Rectal smooth muscle tissue (tissue), 1 donor: ENCODE measurements at regions not wholly inside any gene's neighbourhood (a gene's known extent, or its start where the extent isn't known, plus 50 kb on each side); places are given as distances from the start of the nearest gene placed in this dataset.

Experiments
- H3K27ac ChIP-seq: one replicate; pipeline ENCODE4 v1.7.0; 2013; ENCODE audit warnings: low read depth, low read length, inconsistent platforms
- H3K27me3 ChIP-seq: one replicate; pipeline ENCODE4 v1.7.0; 2013; ENCODE audit warnings: low read length; ENCODE audit not compliant: control insufficient read depth, insufficient read depth
- H3K36me3 ChIP-seq: one replicate; pipeline ENCODE4 v1.7.0; 2013; ENCODE audit warnings: low read length; ENCODE audit not compliant: control insufficient read depth, insufficient read depth
- H3K4me1 ChIP-seq: one replicate; pipeline ENCODE4 v1.7.0; 2013; ENCODE audit warnings: low read length; ENCODE audit not compliant: control insufficient read depth, insufficient read depth
- H3K4me3 ChIP-seq: one replicate; pipeline ENCODE4 v1.7.0; 2013; ENCODE audit warnings: low read length
- H3K9ac ChIP-seq: one replicate; pipeline ENCODE4 v1.7.0; 2013; ENCODE audit warnings: low read length

DNA sequence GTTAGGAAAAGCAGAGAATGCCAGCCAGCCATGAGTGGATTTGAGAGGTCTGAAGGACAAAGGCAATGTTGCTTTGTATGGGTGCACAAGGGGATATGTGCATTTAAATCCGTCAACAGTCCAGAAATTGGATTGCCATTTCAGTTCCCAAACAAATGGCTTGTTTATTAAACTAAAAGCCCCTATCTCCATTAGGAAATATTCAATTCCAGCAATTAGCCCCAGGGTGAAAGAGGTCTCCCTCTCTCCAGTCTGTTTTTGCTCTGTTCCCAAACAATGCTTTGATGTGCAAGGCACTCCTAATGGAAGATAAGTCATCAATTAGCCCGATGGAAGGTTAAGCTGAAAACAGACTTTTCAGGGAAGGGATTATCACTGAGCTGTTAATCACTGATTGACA is 101.3 kb downstream of the C9orf152 start:
- Histone ChIP-seq H3K9ac (no peak overlapping the region), H3K4me1 (peaks cover 18% of the 10 kb centered on the region), H3K4me3 (no peak overlapping the region), H3K27me3 (no peaks in the 10 kb centered on the region), H3K36me3 (no peaks in the 10 kb centered on the region), H3K27ac (no peak overlapping the region)

GRCh38 chr9:110109333-110110092 is 98.4 kb downstream of the C9orf152 start:
- H3K9ac ChIP-seq: no peak overlapping the region
- no peaks in the 10 kb centered on the region for H3K36me3 ChIP-seq
- H3K27ac ChIP-seq: no peak overlapping the region
- H3K4me3 ChIP-seq: no peak overlapping the region
- H3K27me3 ChIP-seq: no peaks in the 10 kb centered on the region
- H3K4me1 ChIP-seq: peaks cover 15% of the 10 kb centered on the region

GRCh38 chr9:110110154-110110553 is 97.8 kb downstream of the C9orf152 start:
- no peaks in the 10 kb centered on the region for H3K36me3 ChIP-seq
- no peaks in the 10 kb centered on the region for H3K27me3 ChIP-seq
- H3K4me3 ChIP-seq: no peak overlapping the region
- peaks cover 9% of the 10 kb centered on the region for H3K4me1 ChIP-seq
- no peak overlapping the region for H3K9ac ChIP-seq
- H3K27ac ChIP-seq: no peak overlapping the region

DNA sequence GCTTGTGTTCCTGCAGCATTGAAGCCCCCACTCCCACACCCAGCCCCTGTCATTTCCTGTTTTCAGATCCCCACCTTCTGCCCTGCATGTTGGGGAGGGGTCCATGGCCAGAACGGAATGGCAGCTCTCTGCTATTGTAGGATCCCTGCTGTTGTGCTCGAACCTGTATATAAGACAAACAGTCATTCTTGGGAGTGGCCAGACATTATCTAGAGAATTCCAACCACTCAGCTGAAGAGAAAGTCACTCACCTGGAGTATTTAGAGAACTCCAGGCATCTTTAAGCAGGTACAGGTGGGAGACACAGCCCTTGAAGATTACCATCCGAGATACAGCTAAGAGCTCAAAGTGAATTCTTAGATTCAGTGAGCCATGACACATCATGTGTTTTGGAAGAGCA is 96.1 kb downstream of the C9orf152 start:
- H3K27ac ChIP-seq: no peak overlapping the region
- H3K9ac ChIP-seq: no peak overlapping the region
- H3K4me1 ChIP-seq: peaks cover 3% of the 10 kb centered on the region
- H3K4me3 ChIP-seq: no peak overlapping the region
- H3K36me3 ChIP-seq: no peaks in the 10 kb centered on the region
- no peaks in the 10 kb centered on the region for H3K27me3 ChIP-seq

- no peaks in the 10 kb centered on the region for H3K27me3 ChIP-seq
- no peak overlapping the region for H3K4me3 ChIP-seq
- no peaks in the 10 kb centered on the region for H3K36me3 ChIP-seq
- no peak overlapping the region for H3K9ac ChIP-seq
- peaks cover 3% of the 10 kb centered on the region for H3K4me1 ChIP-seq
- H3K27ac ChIP-seq: no peak overlapping the region
These were observed 95.2 kb downstream of the C9orf152 start for GRCh38 chr9:110112792-110113191.

DNA sequence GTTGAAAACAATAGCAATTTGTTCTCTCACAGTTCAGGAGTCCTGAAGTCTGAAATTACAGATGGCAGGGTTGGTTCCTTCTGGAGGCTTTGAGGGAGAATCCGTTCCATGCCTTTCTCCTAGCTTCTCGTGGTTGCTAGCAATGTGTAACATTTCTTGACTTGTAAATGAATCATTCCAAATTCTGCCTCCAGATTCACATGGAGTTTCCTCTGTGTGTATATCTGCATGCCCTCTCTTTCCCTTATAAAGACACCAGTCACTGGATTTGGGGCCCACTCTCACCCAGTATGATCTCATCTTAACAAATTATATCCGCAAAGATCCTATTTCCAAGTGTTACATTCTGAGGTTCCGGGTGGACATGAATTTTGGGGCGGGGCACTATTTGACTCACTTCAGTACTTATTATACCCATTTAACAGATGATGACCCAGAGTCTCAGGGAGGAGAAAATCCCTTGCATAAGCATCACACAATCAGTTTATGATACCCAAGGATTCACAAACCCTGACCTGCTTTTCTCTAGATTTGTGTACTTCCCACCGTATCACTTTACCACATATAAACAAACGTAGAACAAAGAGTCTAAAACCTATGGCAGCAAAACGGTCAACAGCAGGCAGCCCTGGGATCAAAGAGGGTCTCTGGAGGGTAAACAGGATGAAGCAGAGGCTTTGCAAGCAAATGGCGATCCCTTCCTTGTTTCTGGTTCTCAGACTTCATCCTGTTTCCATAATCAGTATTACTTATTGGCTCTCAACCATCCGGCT is 93.7 kb downstream of the C9orf152 start:
- H3K9ac ChIP-seq: no peak overlapping the region
- H3K4me3 ChIP-seq: no peak overlapping the region
- peaks cover 3% of the 10 kb centered on the region for H3K4me1 ChIP-seq
- H3K27me3 ChIP-seq: no peaks in the 10 kb centered on the region
- no peak overlapping the region for H3K27ac ChIP-seq
- H3K36me3 ChIP-seq: no peaks in the 10 kb centered on the region

DNA sequence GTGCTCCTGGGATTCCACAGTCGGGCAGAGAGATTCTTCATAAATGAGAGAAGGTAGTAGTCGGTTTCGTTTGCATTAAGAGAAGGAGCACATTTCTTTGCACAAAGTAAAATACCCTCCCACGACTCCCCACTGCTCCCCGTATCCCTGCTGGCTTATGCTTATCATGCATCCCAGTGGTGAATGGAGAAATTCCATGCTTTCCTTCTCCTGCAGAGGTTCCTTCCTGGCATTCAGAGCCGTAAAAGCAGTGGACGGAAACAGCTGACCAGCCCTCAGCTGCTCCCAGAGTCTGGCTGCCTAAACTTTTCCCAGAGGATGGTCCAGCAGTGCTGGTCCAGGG is 93.1 kb downstream of the C9orf152 start:
- no peaks in the 10 kb centered on the region for H3K36me3 ChIP-seq
- H3K27ac ChIP-seq: no peak overlapping the region
- no peak overlapping the region for H3K4me3 ChIP-seq
- no peaks in the 10 kb centered on the region for H3K27me3 ChIP-seq
- H3K9ac ChIP-seq: no peak overlapping the region
- peaks cover 3% of the 10 kb centered on the region for H3K4me1 ChIP-seq

DNA sequence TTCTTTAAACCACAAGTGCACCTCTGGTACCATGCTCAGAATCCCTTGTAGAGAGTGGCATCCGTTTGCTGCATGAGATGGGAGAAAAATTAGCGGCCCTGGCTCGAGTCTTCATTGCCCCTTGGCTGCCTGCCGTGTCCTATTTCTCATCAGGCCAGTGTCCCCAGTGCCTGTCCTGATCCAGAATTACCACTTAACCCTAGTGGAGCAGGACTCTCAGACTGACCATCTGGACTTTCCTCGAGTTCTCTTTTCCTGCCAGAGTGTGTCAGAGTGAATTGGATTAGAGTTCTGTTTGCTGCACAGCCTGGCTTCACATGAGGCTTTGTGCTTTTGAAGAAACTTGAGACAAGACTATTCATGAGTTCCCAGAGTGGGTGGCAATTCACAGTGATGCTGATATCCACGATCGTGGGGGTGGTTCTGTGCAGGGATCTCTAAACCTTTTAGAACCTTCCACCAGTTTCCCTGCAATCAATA is 92.6 kb downstream of the C9orf152 start:
- Histone ChIP-seq H3K27ac (no peak overlapping the region), H3K9ac (no peak overlapping the region), H3K4me1 (peaks cover 3% of the 10 kb centered on the region), H3K27me3 (no peaks in the 10 kb centered on the region), H3K4me3 (no peak overlapping the region), H3K36me3 (no peaks in the 10 kb centered on the region)

DNA sequence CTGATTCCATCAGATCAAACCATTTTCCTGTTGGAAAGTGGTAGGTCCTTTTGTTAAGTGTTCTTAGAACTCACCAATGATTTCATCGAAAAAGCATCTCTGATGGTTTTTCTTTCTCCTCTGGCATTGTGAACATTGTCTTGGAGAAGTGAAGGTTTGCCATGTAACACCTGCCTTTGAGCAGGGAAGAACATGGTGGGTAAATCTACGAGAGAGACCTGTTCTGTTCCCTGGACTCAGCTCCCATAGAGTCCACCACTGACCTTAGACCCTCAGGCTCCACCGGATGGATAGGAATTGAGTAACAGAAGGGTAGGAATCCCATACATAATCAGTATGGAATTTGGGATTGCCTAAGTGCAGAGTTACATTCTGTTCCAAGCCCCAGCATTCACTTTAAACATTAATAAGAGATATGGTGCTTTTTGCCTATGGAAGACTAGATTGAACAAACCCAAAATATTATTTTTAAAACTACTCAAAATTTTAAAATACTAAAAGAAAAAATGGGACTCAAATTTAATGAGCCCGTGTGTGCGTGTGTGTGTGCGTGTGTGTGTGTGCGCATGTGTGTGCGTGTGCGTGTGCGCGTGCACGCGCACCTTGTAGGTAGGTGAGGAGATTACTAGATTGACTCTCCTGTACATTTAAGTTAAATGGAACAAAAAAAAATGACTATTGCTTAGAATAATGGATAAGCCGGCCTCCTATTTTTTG is 92.0 kb downstream of the C9orf152 start:
- no peak overlapping the region for H3K9ac ChIP-seq
- H3K4me1 ChIP-seq: peaks cover 3% of the 10 kb centered on the region
- no peak overlapping the region for H3K4me3 ChIP-seq
- H3K27ac ChIP-seq: no peak overlapping the region
- H3K36me3 ChIP-seq: no peaks in the 10 kb centered on the region
- no peaks in the 10 kb centered on the region for H3K27me3 ChIP-seq

- H3K4me1 ChIP-seq: peaks cover 3% of the 10 kb centered on the region
- H3K4me3 ChIP-seq: no peak overlapping the region
- no peak overlapping the region for H3K27ac ChIP-seq
- no peak overlapping the region for H3K9ac ChIP-seq
- no peaks in the 10 kb centered on the region for H3K27me3 ChIP-seq
- no peaks in the 10 kb centered on the region for H3K36me3 ChIP-seq
These were observed 91.4 kb downstream of the C9orf152 start for GRCh38 chr9:110116543-110116885.

GRCh38 chr9:110121170-110121569 is 86.8 kb downstream of the C9orf152 start:
- Histone ChIP-seq H3K36me3 (no peaks in the 10 kb centered on the region), H3K9ac (no peak overlapping the region), H3K4me3 (no peak overlapping the region), H3K27ac (no peak overlapping the region), H3K27me3 (no peaks in the 10 kb centered on the region), H3K4me1 (peaks cover 16% of the 10 kb centered on the region)

DNA sequence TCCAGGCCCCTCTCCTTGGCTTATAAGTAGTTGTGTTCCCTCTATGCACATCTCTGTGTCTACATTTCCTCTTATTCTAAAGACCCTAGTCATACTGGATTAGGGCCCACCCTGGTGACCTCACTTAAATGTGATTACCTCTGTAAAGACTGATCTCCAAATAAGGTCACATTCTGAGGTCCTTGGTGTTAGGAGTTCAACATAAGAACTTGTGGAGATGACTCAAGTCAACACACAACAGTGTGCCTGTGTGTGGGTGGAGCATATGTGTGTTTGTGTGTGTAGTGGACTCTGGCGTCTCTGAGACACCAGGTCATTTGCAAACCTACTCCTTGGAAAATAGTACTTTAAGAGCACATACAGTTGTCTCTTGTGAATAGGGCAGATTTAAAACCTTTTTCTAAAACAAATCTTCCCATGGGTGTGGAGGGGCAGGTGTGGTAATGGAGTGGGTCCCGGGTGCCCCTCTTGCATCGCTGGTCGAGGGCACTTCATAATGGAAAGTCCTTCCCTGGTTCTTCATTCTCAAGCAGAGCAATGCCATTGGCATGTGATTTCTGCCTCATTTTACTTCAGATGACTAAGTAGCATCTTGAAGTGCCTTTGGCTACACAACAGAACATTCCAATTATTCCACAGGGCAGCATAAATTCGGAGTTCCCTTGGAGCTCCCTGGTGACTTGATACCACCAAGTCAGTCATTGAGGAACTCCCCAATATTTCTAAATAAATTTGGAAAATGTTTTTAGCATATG is 84.4 kb downstream of the C9orf152 start:
- no peaks in the 10 kb centered on the region for H3K27me3 ChIP-seq
- H3K36me3 ChIP-seq: no peaks in the 10 kb centered on the region
- H3K4me1 ChIP-seq: peaks cover 32% of the 10 kb centered on the region
- no peak overlapping the region for H3K27ac ChIP-seq
- no peak overlapping the region for H3K4me3 ChIP-seq
- H3K9ac ChIP-seq: no peak overlapping the region
